ENCODE measurements at regions not wholly inside any gene's neighbourhood (a gene's known extent, or its start where the extent isn't known, plus 50 kb on each side); places are given as distances from the start of the nearest gene placed in this dataset.
"Not testable (repeated sequence)": the region's sequence is repeated elsewhere in the genome, so short reads cannot be mapped to it uniquely, and the experiment has no call there.

GRCh38 chr11:101835506-101836063 lies 79.2 kb upstream of the CEP126 start:
- DNase-seq (ENCODE audit: low spot score): no peak

- DNase-seq (ENCODE audit: low spot score): not testable (repeated sequence)
Observed at GRCh38 chr11:101830475-101830874, 84.3 kb upstream of the CEP126 start.

- no peak for DNase-seq (ENCODE audit: low spot score)
Observed at GRCh38 chr11:101825531-101825930, 89.3 kb upstream of the CEP126 start.

GRCh38 chr11:101817581-101817980 lies 97.2 kb upstream of the CEP126 start:
- no peak for DNase-seq (ENCODE audit: low spot score)

GRCh38 chr11:101816613-101817012 lies 98.2 kb upstream of the CEP126 start:
- no peak for DNase-seq (ENCODE audit: low spot score)

GRCh38 chr11:101812546-101812945 lies 102.3 kb upstream of the CEP126 start:
- DNase-seq (ENCODE audit: low spot score): no peak

- no peak for DNase-seq (ENCODE audit: low spot score)
Observed at GRCh38 chr11:101810546-101810945, 104.3 kb upstream of the CEP126 start.

- DNase-seq (ENCODE audit: low spot score): no peak
Observed at GRCh38 chr11:101807531-101807930, 107.3 kb upstream of the CEP126 start.

GRCh38 chr11:101803651-101804050 lies 111.2 kb upstream of the CEP126 start:
- DNase-seq (ENCODE audit: low spot score): no peak

- no peak for DNase-seq (ENCODE audit: low spot score)
Observed at GRCh38 chr11:101797335-101797734, 117.5 kb upstream of the CEP126 start.

- no peak for DNase-seq (ENCODE audit: low spot score)
Observed at GRCh38 chr11:101792814-101793213, 122.0 kb upstream of the CEP126 start.

- no peak for DNase-seq (ENCODE audit: low spot score)
Observed at GRCh38 chr11:101786916-101787315, 127.9 kb upstream of the CEP126 start.

- no peak for DNase-seq (ENCODE audit: low spot score)
Observed at GRCh38 chr11:101786421-101786820, 128.4 kb upstream of the CEP126 start.

GRCh38 chr11:101779167-101779566 lies 135.6 kb upstream of the CEP126 start:
- not testable (repeated sequence) for DNase-seq (ENCODE audit: low spot score)

- no peak for DNase-seq (ENCODE audit: low spot score)
Observed at GRCh38 chr11:101777476-101777875, 137.3 kb upstream of the CEP126 start.

- no peak for DNase-seq (ENCODE audit: low spot score)
Observed at GRCh38 chr11:101775033-101775432, 139.8 kb upstream of the CEP126 start.

GRCh38 chr11:101770648-101771047 lies 144.2 kb upstream of the CEP126 start:
- DNase-seq (ENCODE audit: low spot score): no peak

GRCh38 chr11:101765932-101766331 lies 148.9 kb upstream of the CEP126 start:
- DNase-seq (ENCODE audit: low spot score): no peak

GRCh38 chr11:101759771-101760450 lies 154.9 kb upstream of the CEP126 start:
- DNase-seq (ENCODE audit: low spot score): no peak

- DNase-seq (ENCODE audit: low spot score): no peak
Observed at GRCh38 chr11:101757741-101758140, 157.1 kb upstream of the CEP126 start.

GRCh38 chr11:101748572-101749344 lies 165.0 kb upstream of the TRPC6 start:
- DNase-seq (ENCODE audit: low spot score): no peak

- DNase-seq (ENCODE audit: low spot score): no peak
Observed at GRCh38 chr11:101745756-101746155, 161.9 kb upstream of the TRPC6 start.

GRCh38 chr11:101743828-101744227 lies 160.0 kb upstream of the TRPC6 start:
- no peak for DNase-seq (ENCODE audit: low spot score)

All from ureter (tissue), 1 donor.